Esophagus muscularis mucosa (tissue), 3 donors: ENCODE measurements at regions not wholly inside any gene's neighbourhood (a gene's known extent, or its start where the extent isn't known, plus 50 kb on each side); places are given as distances from the start of the nearest gene placed in this dataset.

Experiments
- POLR2A ChIP-seq: fragments of 450-650 bp; IDR thresholded peaks from one replicate; pipeline ENCODE4 v1.6.1; 2017; ENCODE audit warnings: antibody characterized with exemption, moderate library complexity, mild to moderate bottlenecking, low read depth
- TF ChIP-seq, protein P1 (sequence below), 3 experiments: fragments of 200-600 bp in 2 of 3; fragments of 450-650 bp in 1 of 3; sonication (generic) in 2 of 3; IDR thresholded peaks; one replicate each; pipeline ENCODE4 v1.5.1; 2017 to 2019; ENCODE audit warnings: antibody characterized with exemption in 3 of 3, mild to moderate bottlenecking in 2 of 3, moderate library complexity in 1 of 3

DNA sequence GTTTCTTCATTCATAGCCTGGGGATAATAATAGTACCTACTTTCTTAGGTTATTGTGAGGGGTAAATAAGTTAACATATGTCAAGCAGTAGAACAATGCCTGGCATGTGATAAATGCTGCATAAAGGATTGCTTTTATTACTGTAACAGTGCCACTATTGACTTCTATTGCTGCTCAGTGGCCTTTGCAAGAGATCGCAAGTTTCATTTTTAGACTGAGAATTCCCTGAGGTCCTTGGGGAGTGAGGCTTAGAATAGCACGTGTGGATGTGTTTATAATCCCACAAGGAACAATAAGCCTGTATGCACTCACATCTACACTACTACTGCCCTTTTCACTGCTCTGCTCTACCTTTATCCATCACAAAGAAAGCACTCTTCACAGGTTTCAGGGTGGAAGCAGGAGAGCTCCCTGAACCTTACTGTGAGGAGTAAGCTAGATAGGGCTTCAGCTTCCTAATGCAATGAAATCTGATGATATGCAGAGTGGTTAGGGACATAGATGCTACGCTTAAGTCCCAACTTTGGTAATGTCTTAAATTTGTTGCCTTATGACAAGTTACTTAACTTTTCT lies 302.6 kb downstream of the SNAPC1 start:
- TF ChIP-seq, protein P1, sequence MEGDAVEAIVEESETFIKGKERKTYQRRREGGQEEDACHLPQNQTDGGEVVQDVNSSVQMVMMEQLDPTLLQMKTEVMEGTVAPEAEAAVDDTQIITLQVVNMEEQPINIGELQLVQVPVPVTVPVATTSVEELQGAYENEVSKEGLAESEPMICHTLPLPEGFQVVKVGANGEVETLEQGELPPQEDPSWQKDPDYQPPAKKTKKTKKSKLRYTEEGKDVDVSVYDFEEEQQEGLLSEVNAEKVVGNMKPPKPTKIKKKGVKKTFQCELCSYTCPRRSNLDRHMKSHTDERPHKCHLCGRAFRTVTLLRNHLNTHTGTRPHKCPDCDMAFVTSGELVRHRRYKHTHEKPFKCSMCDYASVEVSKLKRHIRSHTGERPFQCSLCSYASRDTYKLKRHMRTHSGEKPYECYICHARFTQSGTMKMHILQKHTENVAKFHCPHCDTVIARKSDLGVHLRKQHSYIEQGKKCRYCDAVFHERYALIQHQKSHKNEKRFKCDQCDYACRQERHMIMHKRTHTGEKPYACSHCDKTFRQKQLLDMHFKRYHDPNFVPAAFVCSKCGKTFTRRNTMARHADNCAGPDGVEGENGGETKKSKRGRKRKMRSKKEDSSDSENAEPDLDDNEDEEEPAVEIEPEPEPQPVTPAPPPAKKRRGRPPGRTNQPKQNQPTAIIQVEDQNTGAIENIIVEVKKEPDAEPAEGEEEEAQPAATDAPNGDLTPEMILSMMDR (IDR thresholded peaks at IDR 0.05) = no peak
- no peak for TF ChIP-seq POLR2A
